PFSK-1 (cell line): ENCODE measurements at regions not wholly inside any gene's neighbourhood (a gene's known extent, or its start where the extent isn't known, plus 50 kb on each side); places are given as distances from the start of the nearest gene placed in this dataset.

Experiments
- FOXP2 ChIP-seq: optimal IDR thresholded peaks from 2 replicates; pipeline ENCODE3; 2011; ENCODE audit warnings: borderline replicate concordance, control low read depth, inconsistent platforms; ENCODE audit not compliant: insufficient read depth; ENCODE audit errors: extremely low read length, extremely low read depth
- POLR2AphosphoS5 ChIP-seq: IDR thresholded peaks from 2 replicates; pipeline ENCODE4 v1.6.1; 2012; ENCODE audit warnings: low read depth, mild to moderate bottlenecking, control low read depth, low read length, moderate library complexity
- REST ChIP-seq, 2 experiments: IDR thresholded peaks; 2 replicates each; pipeline versions ENCODE4 v1.6.1 to v1.8.0; 2011 to 2012; ENCODE audit warnings: low read depth in 2 of 2, low read length in 2 of 2, control low read depth in 1 of 2, inconsistent platforms in 1 of 2, mild to moderate bottlenecking in 1 of 2, moderate library complexity in 1 of 2; ENCODE audit not compliant: insufficient read depth in 1 of 2
- SIN3A ChIP-seq: IDR thresholded peaks from 2 replicates; pipeline ENCODE4 v1.6.1; 2012; ENCODE audit warnings: mild to moderate bottlenecking, low read length, moderate library complexity, borderline replicate concordance; ENCODE audit not compliant: insufficient read depth
- TAF1 ChIP-seq: IDR thresholded peaks from 2 replicates; pipeline ENCODE4 v1.6.1; 2012; ENCODE audit warnings: low read length, control low read depth, borderline replicate concordance; ENCODE audit not compliant: insufficient read depth

GRCh38 chr12:28872654-28873268, 276.3 kb upstream of the FAR2 start:
- no peak for TF ChIP-seq SIN3A
- TF ChIP-seq TAF1, result no peak
- no peak for TF ChIP-seq FOXP2
- TF ChIP-seq REST (IDR thresholded peaks at IDR 0.05; ENCODE audit: insufficient read depth in 1 of 2, low read depth in 2 of 2, low read length in 2 of 2), result no peak
- TF ChIP-seq POLR2AphosphoS5, result no peak

DNA sequence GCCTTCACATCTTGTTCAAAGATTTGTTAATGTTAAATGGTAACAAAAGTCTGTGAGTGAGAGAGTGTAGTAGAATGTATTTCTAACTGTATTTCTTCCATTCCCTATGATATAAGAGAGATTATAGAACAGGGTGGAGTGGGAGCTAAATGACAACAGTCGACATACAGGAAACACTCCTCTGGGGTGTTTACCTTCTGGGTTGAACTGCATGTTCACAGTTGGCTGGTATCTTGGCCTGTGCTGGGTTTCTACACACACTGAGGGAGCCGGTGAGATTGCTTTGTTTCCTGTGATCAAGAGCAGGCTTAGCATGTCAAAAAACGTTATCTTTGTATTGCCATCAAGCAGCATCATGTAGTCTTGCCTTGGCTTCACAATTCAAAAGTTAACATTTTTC, 274.3 kb upstream of the FAR2 start:
- TF ChIP-seq FOXP2 (no peak), POLR2AphosphoS5 (no peak), TAF1 (no peak), REST (IDR thresholded peaks at IDR 0.05; ENCODE audit: insufficient read depth in 1 of 2, low read depth in 2 of 2, low read length in 2 of 2) (no peak)

DNA sequence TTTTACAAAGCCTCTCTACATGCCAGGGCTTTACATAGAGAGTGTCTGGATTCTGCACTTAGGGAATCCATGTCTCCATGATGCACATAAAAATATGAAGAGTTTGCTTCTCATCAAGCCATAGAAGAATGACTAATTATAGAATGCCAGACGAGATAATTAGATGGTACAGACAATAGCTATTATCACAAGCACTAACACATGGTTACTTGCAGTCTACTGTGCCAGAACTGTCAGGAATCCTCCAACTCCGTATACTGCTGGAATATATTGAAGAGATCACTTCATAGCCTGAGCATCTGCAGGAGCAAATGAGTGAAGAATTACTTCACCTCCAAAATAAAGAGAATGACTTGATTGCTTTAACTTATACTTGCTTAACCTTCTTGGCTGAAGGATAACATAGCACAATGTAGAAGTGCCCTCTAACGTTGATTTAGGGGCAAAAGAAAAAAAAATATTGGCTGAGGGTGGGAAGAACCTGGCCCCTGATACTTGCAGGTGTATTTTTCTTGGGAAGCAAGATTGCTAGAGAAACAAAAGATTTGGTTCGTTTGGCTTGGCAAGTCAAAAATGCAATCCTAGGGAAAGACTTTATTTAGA, 272.8 kb upstream of the FAR2 start:
- no peak for TF ChIP-seq SIN3A
- no peak for TF ChIP-seq REST (IDR thresholded peaks at IDR 0.05; ENCODE audit: insufficient read depth in 1 of 2, low read depth in 2 of 2, low read length in 2 of 2)
- TF ChIP-seq FOXP2, result no peak
- TF ChIP-seq TAF1, result no peak
- no peak for TF ChIP-seq POLR2AphosphoS5

DNA sequence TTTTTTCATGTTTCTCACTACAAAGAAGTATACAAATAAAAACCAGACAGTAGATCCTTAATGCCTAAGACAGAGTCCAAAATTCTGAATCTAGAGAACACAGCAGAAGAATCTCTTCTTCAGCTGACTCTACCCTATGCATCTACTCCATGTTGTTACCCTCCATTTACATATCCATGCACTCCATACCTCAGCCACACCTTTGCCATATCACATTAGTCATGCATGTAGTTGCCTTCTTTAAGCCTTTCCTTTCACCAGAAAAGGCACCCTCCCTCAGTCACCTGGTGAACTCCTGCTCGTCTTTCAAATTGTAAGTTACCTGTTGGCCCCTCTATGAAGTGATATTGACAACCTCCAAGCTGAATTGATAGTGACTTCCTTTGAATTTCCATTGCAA, 271.2 kb upstream of the FAR2 start:
- TF ChIP-seq FOXP2 (no peak), SIN3A (no peak), TAF1 (no peak), POLR2AphosphoS5 (no peak)

DNA sequence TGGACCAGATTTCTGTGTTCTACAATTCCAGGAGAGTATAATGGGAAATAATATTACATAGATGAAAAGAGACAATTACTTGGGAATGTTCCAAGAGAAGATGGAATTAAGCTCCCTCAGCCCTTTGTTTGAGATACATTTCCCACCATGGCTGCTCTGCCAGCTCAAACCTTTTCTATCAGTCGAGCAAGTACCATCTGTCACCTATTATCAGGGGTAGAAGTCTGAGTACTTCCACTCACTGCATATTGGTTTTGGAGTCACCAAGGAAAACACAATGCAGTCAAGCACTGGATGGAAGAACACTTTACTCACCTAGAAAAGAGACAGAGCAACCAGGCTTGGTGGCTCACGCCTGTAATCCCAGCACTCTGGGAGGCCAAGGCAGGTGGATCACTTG, 270.4 kb upstream of the FAR2 start:
- TF ChIP-seq REST (IDR thresholded peaks at IDR 0.05; ENCODE audit: insufficient read depth in 1 of 2, low read depth in 2 of 2, low read length in 2 of 2) (no peak), TAF1 (no peak), POLR2AphosphoS5 (no peak), FOXP2 (no peak), SIN3A (no peak)
